Astrocyte of the cerebellum (primary cell): ENCODE measurements at regions not wholly inside any gene's neighbourhood (a gene's known extent, or its start where the extent isn't known, plus 50 kb on each side); places are given as distances from the start of the nearest gene placed in this dataset.

Experiments
- DNase-seq: peaks from one replicate; pipeline ENCODE4 v3.0.0-alpha.2; 2011; ENCODE audit warnings: low read depth
- H3K4me3 ChIP-seq: 2 replicates; pipeline ENCODE4 v1.5.1; 2011; ENCODE audit warnings: mild to moderate bottlenecking, low read depth, low read length, moderate library complexity
- CTCF ChIP-seq: IDR thresholded peaks from 2 replicates; pipeline ENCODE4 v1.5.1; 2012; ENCODE audit warnings: low read length, low read depth, moderate library complexity, mild to moderate bottlenecking; ENCODE audit errors: missing control alignments
- in situ Hi-C: cut with HindIII; loops from 2 replicates; pipeline ENCODE4 v1.10.0; 2017; ENCODE audit warnings: low sequenced_read_pairs

GRCh38 chr2:195317550-195317949 lies 339.5 kb upstream of the SLC39A10 start:
- H3K4me3 ChIP-seq: no peak overlapping the region
- DNase-seq: no peak
- TF ChIP-seq CTCF: no peak
- in situ Hi-C loops: no loop called here

- in situ Hi-C loops: no loop called here
- no peak overlapping the region for H3K4me3 ChIP-seq
- TF ChIP-seq CTCF: no peak
- DNase-seq: no peak
Measured at GRCh38 chr2:195316486-195316885, 340.5 kb upstream of the SLC39A10 start.

GRCh38 chr2:195313962-195314361 lies 343.1 kb upstream of the SLC39A10 start:
- TF ChIP-seq CTCF: no peak
- in situ Hi-C loops: no loop called here

GRCh38 chr2:195312662-195313061 lies 344.4 kb upstream of the SLC39A10 start:
- H3K4me3 ChIP-seq: no peak overlapping the region
- no peak for DNase-seq
- TF ChIP-seq CTCF: no peak
- in situ Hi-C loops: no loop called here

More at GRCh38 chr2:195313962-195314361, 343.1 kb upstream of the SLC39A10 start:
- no peak for DNase-seq
- H3K4me3 ChIP-seq: no peak overlapping the region

- no peak overlapping the region for H3K4me3 ChIP-seq
- no peak for DNase-seq
- in situ Hi-C loops: no loop called here
- no peak for TF ChIP-seq CTCF
Measured at GRCh38 chr2:195308163-195308562, 348.9 kb upstream of the SLC39A10 start.

- TF ChIP-seq CTCF: no peak
- no peak for DNase-seq
- no peak overlapping the region for H3K4me3 ChIP-seq
- in situ Hi-C loops: no loop called here
Measured at GRCh38 chr2:195307751-195308150, 349.3 kb upstream of the SLC39A10 start.

GRCh38 chr2:195304310-195304709 lies 352.7 kb upstream of the SLC39A10 start:
- no peak overlapping the region for H3K4me3 ChIP-seq
- no peak for DNase-seq
- peak; percentile 28 for TF ChIP-seq CTCF
- in situ Hi-C loops: no loop called here
